IMR-90 (cell line): ENCODE measurements at regions not wholly inside any gene's neighbourhood (a gene's known extent, or its start where the extent isn't known, plus 50 kb on each side); places are given as distances from the start of the nearest gene placed in this dataset.

ENCODE experiments used
- ATAC-seq: fragments of 200-7000 bp; cut with Tn5 transposase; 2 replicates; pipeline ENCODE4 v1.9.1; 2020; ENCODE audit warnings: low read depth, mild to moderate bottlenecking, moderate library complexity
- BruUV-seq: library from RNA; stranded (reverse); fragments of 400-500 nt; replicated peaks from 2 replicates; lab custom pipeline; 2021; lab: Mats Ljungman, UMichigan
- CTCF ChIA-PET: fragments of 300-600 bp; formaldehyde crosslinking; extraction: SDS; loops from one replicate; lab custom pipeline; 2021; ENCODE audit warnings: antibody characterized with exemption; lab: Yijun Ruan, JAX
- POLR2A ChIA-PET: fragments of 300-600 bp; sonication (Branson Sonifier 250); formaldehyde crosslinking; loops from one replicate; lab custom pipeline; 2022; ENCODE audit warnings: antibody characterized with exemption; ENCODE audit not compliant: unreplicated experiment; lab: Charles Lee
- DNase-seq: peaks from one replicate; pipeline ENCODE4 v3.0.0; 2013
- H2AFZ ChIP-seq: replicated peaks from 2 replicates; pipeline ENCODE3; 2013; ENCODE audit warnings: low read length, mild to moderate bottlenecking; ENCODE audit not compliant: poor library complexity
- H2AK5ac ChIP-seq: 2 replicates; pipeline ENCODE4 v1.6.1; 2013; ENCODE audit warnings: low read depth, low read length, inconsistent platforms
- H2AK9ac ChIP-seq: replicated peaks from 2 replicates; pipeline ENCODE3; 2013; ENCODE audit warnings: mild to moderate bottlenecking, low read depth, low read length, moderate library complexity; ENCODE audit not compliant: poor library complexity
- H2BK120ac ChIP-seq: 2 replicates; pipeline ENCODE4 v1.6.1; 2013; ENCODE audit warnings: low read depth, low read length, inconsistent platforms
- H2BK15ac ChIP-seq: 3 replicates; pipeline ENCODE4 v1.6.1; 2013; ENCODE audit warnings: low read depth, low read length, inconsistent platforms
- H2BK20ac ChIP-seq: 2 replicates; pipeline ENCODE4 v1.6.1; 2013; ENCODE audit warnings: low read depth, mild to moderate bottlenecking, inconsistent platforms, low read length, moderate library complexity
- H2BK5ac ChIP-seq: 2 replicates; pipeline ENCODE4 v1.6.1; 2013; ENCODE audit warnings: mild to moderate bottlenecking, low read depth, low read length, inconsistent platforms; ENCODE audit not compliant: poor library complexity, severe bottlenecking
- H3K14ac ChIP-seq: replicated peaks from 2 replicates; pipeline ENCODE4 v1.6.1; 2013; ENCODE audit warnings: low read depth, low read length, inconsistent platforms
- H3K18ac ChIP-seq: 2 replicates; pipeline ENCODE4 v1.6.1; 2013; ENCODE audit warnings: low read depth, low read length, control low read depth
- H3K23ac ChIP-seq: 2 replicates; pipeline ENCODE4 v1.6.1; 2013; ENCODE audit warnings: low read depth, low read length, inconsistent platforms
- H3K27ac ChIP-seq: 2 replicates; pipeline ENCODE4 v1.5.1; 2013; ENCODE audit warnings: mild to moderate bottlenecking, control low read depth, low read length; ENCODE audit not compliant: insufficient read depth
- H3K27me3 ChIP-seq: 2 replicates; pipeline ENCODE4 v1.6.1; 2013; ENCODE audit warnings: low read length; ENCODE audit not compliant: control insufficient read depth, insufficient read depth
- H3K36me3 ChIP-seq: 2 replicates; pipeline ENCODE4 v1.6.1; 2013; ENCODE audit warnings: low read length, mixed read lengths; ENCODE audit not compliant: control insufficient read depth, insufficient read depth
- H3K4ac ChIP-seq: 2 replicates; pipeline ENCODE4 v1.6.1; 2013; ENCODE audit warnings: low read depth, low read length, inconsistent platforms
- H3K4me1 ChIP-seq: 2 replicates; pipeline ENCODE4 v1.6.1; 2013; ENCODE audit warnings: low read length, mixed read lengths; ENCODE audit not compliant: control insufficient read depth, insufficient read depth
- H3K4me2 ChIP-seq: 2 replicates; pipeline ENCODE4 v1.6.1; 2013; ENCODE audit warnings: low read depth, mild to moderate bottlenecking, control low read depth, low read length, moderate library complexity
- H3K4me3 ChIP-seq: 2 replicates; pipeline ENCODE4 v1.5.1; 2013; ENCODE audit warnings: low read depth, mild to moderate bottlenecking, control low read depth, low read length, moderate library complexity; ENCODE audit not compliant: insufficient read depth
- H3K56ac ChIP-seq: 2 replicates; pipeline ENCODE4 v1.6.1; 2013; ENCODE audit warnings: low read length, inconsistent platforms; ENCODE audit not compliant: insufficient read depth; ENCODE audit errors: extremely low read depth
- H3K79me1 ChIP-seq, 2 experiments: 2 replicates each; pipeline ENCODE4 v1.6.1; 2013; ENCODE audit warnings: low read length in 2 of 2, inconsistent platforms in 1 of 2, low read depth in 1 of 2
- H3K9ac ChIP-seq: 2 replicates; pipeline ENCODE4 v1.6.1; 2013; ENCODE audit warnings: low read depth, low read length, control low read depth
- H3K9me1 ChIP-seq: 2 replicates; pipeline ENCODE4 v1.6.1; 2013; ENCODE audit warnings: low read length, inconsistent platforms; ENCODE audit not compliant: insufficient read depth
- H3K9me3 ChIP-seq: 2 replicates; pipeline ENCODE4 v1.6.1; 2013; ENCODE audit warnings: low read length; ENCODE audit not compliant: control insufficient read depth, insufficient read depth
- H4K20me1 ChIP-seq: 2 replicates; pipeline ENCODE4 v1.6.1; 2013; ENCODE audit warnings: low read length, inconsistent platforms; ENCODE audit not compliant: insufficient read depth
- H4K5ac ChIP-seq: 2 replicates; pipeline ENCODE4 v1.6.1; 2013; ENCODE audit warnings: mild to moderate bottlenecking, low read depth, low read length, control low read depth
- H4K8ac ChIP-seq, 2 experiments: 2 replicates each; pipeline ENCODE4 v1.6.1; 2013; ENCODE audit warnings: low read depth in 2 of 2, low read length in 2 of 2, control low read depth in 1 of 2, inconsistent platforms in 1 of 2
- H4K91ac ChIP-seq: 2 replicates; pipeline ENCODE4 v1.6.1; 2013; ENCODE audit warnings: low read depth, low read length, inconsistent platforms; ENCODE audit not compliant: insufficient read depth
- MAZ ChIP-seq: IDR thresholded peaks from 2 replicates; pipeline ENCODE4 v1.6.1; 2012; ENCODE audit warnings: low read depth, mild to moderate bottlenecking, low read length, improper control_type of control experiment, moderate library complexity, borderline replicate concordance
- MXI1 ChIP-seq: IDR thresholded peaks from 2 replicates; pipeline ENCODE4 v1.6.1; 2012; ENCODE audit warnings: low read depth, mild to moderate bottlenecking, low read length, moderate library complexity, borderline replicate concordance
- RAD21 ChIP-seq: IDR thresholded peaks from 2 replicates; pipeline ENCODE4 v1.6.1; 2012; ENCODE audit warnings: low read length, improper control_type of control experiment
- RCOR1 ChIP-seq: IDR thresholded peaks from 2 replicates; pipeline ENCODE4 v1.6.1; 2012; ENCODE audit warnings: mild to moderate bottlenecking, low read length, improper control_type of control experiment; ENCODE audit not compliant: insufficient replicate concordance
- RFX5 ChIP-seq: IDR thresholded peaks from 2 replicates; pipeline ENCODE4 v1.8.0; 2012; ENCODE audit warnings: low read depth, mild to moderate bottlenecking, low read length, moderate library complexity
- SMC3 ChIP-seq: fragments of 150-350 bp; IDR thresholded peaks from 2 replicates; pipeline ENCODE4 v1.6.1; 2016; ENCODE audit warnings: low read depth, mild to moderate bottlenecking, antibody characterized with exemption, low read length, moderate library complexity
- USF2 ChIP-seq: fragments of 150-350 bp; IDR thresholded peaks from 2 replicates; pipeline ENCODE4 v1.6.1; 2017; ENCODE audit warnings: mild to moderate bottlenecking, antibody characterized with exemption, low read length, low read depth
- WGBS, 2 experiments: methylation state at CpG; one replicate each; pipeline versions ENCODE4 v1.1.5 to v1.1.7; 2013; ENCODE audit warnings: missing lambda C conversion rate in 2 of 2; ENCODE audit not compliant: insufficient read length in 1 of 2; ENCODE audit errors: extremely low coverage in 2 of 2; 5-methylcytosine and 5-hydroxymethylcytosine counted together
- dilution Hi-C: fragments of 300-500 bp; cut with HindIII; formaldehyde crosslinking; loops from one replicate; pipeline ENCODE4 v1.14.3; 2018; ENCODE audit warnings: low sequenced_read_pairs; ENCODE audit not compliant: unreplicated experiment
- in situ Hi-C: fragments of 300-500 bp; cut with MboI; formaldehyde crosslinking; loops from 3 replicates; pipeline ENCODE4 v1.14.3; 2019; ENCODE audit warnings: low sequenced_read_pairs, inconsistent platforms, mixed read lengths
- intact Hi-C: fragments of 100-400 bp; cut with micrococcal nuclease; formaldehyde crosslinking; loops from 2 replicates; pipeline ENCODE4 v1.10.0; 2022

- no peak for ATAC-seq
- H4K20me1 ChIP-seq, result no peaks in the 10 kb centered on the region
- no peak overlapping the region for H3K4me3 ChIP-seq
- in situ Hi-C loops, result no loop called here
- H4K5ac ChIP-seq, result no peak overlapping the region
- TF ChIP-seq RCOR1 (no peak), USF2 (no peak), MAZ (no peak), RAD21 (no peak), RFX5 (no peak), MXI1 (no peak), SMC3 (no peak)
- 70% methylated on average over 4 of the region's 10 CpGs; no CpG with 5 or more reads in 1 of the 2 experiments for WGBS, 2 experiments
- H4K91ac ChIP-seq, result no peak overlapping the region
- H3K56ac ChIP-seq, result no peak overlapping the region
- H3K18ac ChIP-seq, result no peak overlapping the region
- H2BK120ac ChIP-seq, result no peak overlapping the region
- no peak overlapping the region for H2AK5ac ChIP-seq
- no peaks in the 10 kb centered on the region for H3K9me3 ChIP-seq
- no peak overlapping the region for H2BK20ac ChIP-seq
- H2BK5ac ChIP-seq, result no peak overlapping the region
- no peak overlapping the region for H3K27ac ChIP-seq
- H3K4me2 ChIP-seq, result no peak overlapping the region
- no TSS peak for BruUV-seq
- H3K9ac ChIP-seq, result no peak overlapping the region
- no peak overlapping the region for H2AFZ ChIP-seq
- peaks cover 7% of the 10 kb centered on the region for H3K27me3 ChIP-seq
- H4K8ac ChIP-seq, result no peak overlapping the region
- DNase-seq, result no peak
- H3K9me1 ChIP-seq, result no peaks in the 10 kb centered on the region
- ChIA-PET POLR2A (no interaction called here), CTCF (no interaction called here)
- intact Hi-C loops, result no loop called here
- H3K4ac ChIP-seq, result no peak overlapping the region
- dilution Hi-C loops, result no loop called here
- H2AK9ac ChIP-seq, result no peak overlapping the region
- H3K79me1 ChIP-seq, result no peaks in the 10 kb centered on the region
- no peak overlapping the region for H2BK15ac ChIP-seq
- no peaks in the 10 kb centered on the region for H3K4me1 ChIP-seq
- H3K14ac ChIP-seq, result no peak overlapping the region
- no peaks in the 10 kb centered on the region for H3K36me3 ChIP-seq
- no peak overlapping the region for H3K23ac ChIP-seq
Measured at GRCh38 chr16:54365990-54366634, 79.5 kb upstream of the IRX3 start.
